OCI-LY1 (cell line): ENCODE measurements at regions not wholly inside any gene's neighbourhood (a gene's known extent, or its start where the extent isn't known, plus 50 kb on each side); places are given as distances from the start of the nearest gene placed in this dataset.

Source experiments
- H2AFZ ChIP-seq: fragments of 200-600 bp; sonication (generic), shearing (Covaris generic); 2 replicates; pipeline ENCODE4 v1.6.0; 2014; ENCODE audit warnings: antibody characterized with exemption, mild to moderate bottlenecking, low read length
- H3F3A ChIP-seq: fragments of 200-600 bp; sonication (generic), shearing (Covaris generic); 2 replicates; pipeline ENCODE4 v1.6.0; 2014; ENCODE audit warnings: mild to moderate bottlenecking, antibody characterized with exemption, low read length, moderate library complexity; ENCODE audit not compliant: insufficient read depth
- H3K27ac ChIP-seq: fragments of 200-600 bp; sonication (generic); 2 replicates; pipeline ENCODE4 v1.5.1; 2014; ENCODE audit warnings: low read length, mixed run types, mild to moderate bottlenecking, low read depth; ENCODE audit not compliant: poor library complexity, severe bottlenecking
- H3K27me3 ChIP-seq: fragments of 200-600 bp; sonication (generic); 2 replicates; pipeline ENCODE4 v1.6.0; 2014; ENCODE audit warnings: antibody characterized with exemption, mild to moderate bottlenecking, low read length, moderate library complexity; ENCODE audit not compliant: insufficient read depth
- H3K36me3 ChIP-seq: fragments of 200-600 bp; sonication (generic); 2 replicates; pipeline ENCODE4 v1.6.1; 2014; ENCODE audit warnings: mild to moderate bottlenecking, antibody characterized with exemption, low read length, moderate library complexity, mixed read lengths; ENCODE audit not compliant: insufficient read depth
- H3K4me1 ChIP-seq: fragments of 200-600 bp; sonication (generic); 2 replicates; pipeline ENCODE4 v1.5.1; 2014; ENCODE audit warnings: mild to moderate bottlenecking, low read length, moderate library complexity; ENCODE audit not compliant: insufficient read depth, severe bottlenecking
- H3K4me2 ChIP-seq: fragments of 200-600 bp; sonication (generic), shearing (Covaris generic); 2 replicates; pipeline ENCODE4 v1.6.1; 2014; ENCODE audit warnings: low read length
- H3K4me3 ChIP-seq: fragments of 200-600 bp; sonication (generic); 2 replicates; pipeline ENCODE4 v1.5.1; 2014; ENCODE audit warnings: low read length, low read depth, mild to moderate bottlenecking, mixed read lengths; ENCODE audit not compliant: poor library complexity, severe bottlenecking
- H3K79me2 ChIP-seq: fragments of 200-600 bp; shearing (Covaris generic); 2 replicates; pipeline ENCODE4 v1.6.1; 2016; ENCODE audit warnings: mixed run types, low read length, mixed read lengths; ENCODE audit not compliant: insufficient read depth
- H3K9ac ChIP-seq: fragments of 200-600 bp; sonication (generic), shearing (Covaris generic); 2 replicates; pipeline ENCODE4 v1.6.1; 2014; ENCODE audit warnings: mild to moderate bottlenecking, low read length, mixed read lengths
- H3K9me2 ChIP-seq: fragments of 200-600 bp; sonication (generic), shearing (Covaris generic); 2 replicates; pipeline ENCODE4 v1.6.1; 2014; ENCODE audit warnings: low read depth, mild to moderate bottlenecking, low read length, mixed read lengths
- H3K9me3 ChIP-seq: fragments of 200-600 bp; shearing (Covaris generic); 2 replicates; pipeline ENCODE4 v1.6.1; 2014; ENCODE audit warnings: low read length, mixed read lengths
- H4K20me1 ChIP-seq: fragments of 200-600 bp; sonication (generic), shearing (Covaris generic); 2 replicates; pipeline ENCODE4 v1.6.0; 2016; ENCODE audit warnings: mild to moderate bottlenecking, low read length; ENCODE audit not compliant: insufficient read depth
- EZH2 ChIP-seq: fragments of 200-600 bp; sonication (generic), shearing (Covaris generic); IDR thresholded peaks from 2 replicates; pipeline ENCODE4 v1.8.0; 2017; ENCODE audit warnings: borderline replicate concordance, mixed run types, mild to moderate bottlenecking, antibody characterized with exemption, low read length, moderate library complexity, mixed read lengths
- TF ChIP-seq, protein P1 (sequence below): fragments of 200-600 bp; sonication (generic), shearing (Covaris generic); IDR thresholded peaks from 2 replicates; pipeline ENCODE4 v1.5.1; 2017; ENCODE audit warnings: mild to moderate bottlenecking, antibody characterized with exemption, low read length, moderate library complexity, mixed read lengths

- no peaks in the 10 kb centered on the region for H3K9me3 ChIP-seq
- H3K27ac ChIP-seq, result peak overlapping the region; percentile 75
- no peak overlapping the region for H3K4me2 ChIP-seq
- no peaks in the 10 kb centered on the region for H3K36me3 ChIP-seq
- TF ChIP-seq EZH2, result no peak
- TF ChIP-seq, protein P1, sequence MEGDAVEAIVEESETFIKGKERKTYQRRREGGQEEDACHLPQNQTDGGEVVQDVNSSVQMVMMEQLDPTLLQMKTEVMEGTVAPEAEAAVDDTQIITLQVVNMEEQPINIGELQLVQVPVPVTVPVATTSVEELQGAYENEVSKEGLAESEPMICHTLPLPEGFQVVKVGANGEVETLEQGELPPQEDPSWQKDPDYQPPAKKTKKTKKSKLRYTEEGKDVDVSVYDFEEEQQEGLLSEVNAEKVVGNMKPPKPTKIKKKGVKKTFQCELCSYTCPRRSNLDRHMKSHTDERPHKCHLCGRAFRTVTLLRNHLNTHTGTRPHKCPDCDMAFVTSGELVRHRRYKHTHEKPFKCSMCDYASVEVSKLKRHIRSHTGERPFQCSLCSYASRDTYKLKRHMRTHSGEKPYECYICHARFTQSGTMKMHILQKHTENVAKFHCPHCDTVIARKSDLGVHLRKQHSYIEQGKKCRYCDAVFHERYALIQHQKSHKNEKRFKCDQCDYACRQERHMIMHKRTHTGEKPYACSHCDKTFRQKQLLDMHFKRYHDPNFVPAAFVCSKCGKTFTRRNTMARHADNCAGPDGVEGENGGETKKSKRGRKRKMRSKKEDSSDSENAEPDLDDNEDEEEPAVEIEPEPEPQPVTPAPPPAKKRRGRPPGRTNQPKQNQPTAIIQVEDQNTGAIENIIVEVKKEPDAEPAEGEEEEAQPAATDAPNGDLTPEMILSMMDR, result no peak
- no peak overlapping the region for H2AFZ ChIP-seq
- no peaks in the 10 kb centered on the region for H3F3A ChIP-seq
- H3K9me2 ChIP-seq, result no peaks in the 10 kb centered on the region
- H3K4me1 ChIP-seq, result peaks cover 63% of the 10 kb centered on the region
- no peaks in the 10 kb centered on the region for H4K20me1 ChIP-seq
- H3K79me2 ChIP-seq, result no peaks in the 10 kb centered on the region
- H3K27me3 ChIP-seq, result no peaks in the 10 kb centered on the region
- H3K4me3 ChIP-seq, result no peak overlapping the region
- H3K9ac ChIP-seq, result no peak overlapping the region
These were observed 387.1 kb upstream of the IZUMO3 start for GRCh38 chr9:24932785-24933184.

- Histone ChIP-seq H3K4me2 (no peak overlapping the region), H3K4me1 (peaks cover 56% of the 10 kb centered on the region), H3K4me3 (no peak overlapping the region), H3F3A (no peaks in the 10 kb centered on the region), H3K27ac (peak overlapping the region; percentile 75), H3K9ac (peak overlapping the region; percentile 20; the same call in 1 of the 2 replicates), H3K9me3 (no peaks in the 10 kb centered on the region), H3K36me3 (no peaks in the 10 kb centered on the region), H3K27me3 (no peaks in the 10 kb centered on the region), H3K79me2 (no peaks in the 10 kb centered on the region), H4K20me1 (no peaks in the 10 kb centered on the region), H3K9me2 (no peaks in the 10 kb centered on the region), H2AFZ (no peak overlapping the region)
- TF ChIP-seq EZH2, result no peak
- TF ChIP-seq, protein P1, result no peak
These were observed 386.2 kb upstream of the IZUMO3 start for GRCh38 chr9:24931894-24932293.

GRCh38 chr9:24912767-24913166 lies 367.1 kb upstream of the IZUMO3 start:
- no peak overlapping the region for H3K9ac ChIP-seq
- H4K20me1 ChIP-seq, result no peaks in the 10 kb centered on the region
- no peaks in the 10 kb centered on the region for H3K9me2 ChIP-seq
- 0 out of 2 replicates have a peak overlapping the region, but pooled peaks have one; percentile 14 for H2AFZ ChIP-seq
- no peak overlapping the region for H3K4me2 ChIP-seq
- H3K79me2 ChIP-seq, result no peaks in the 10 kb centered on the region
- H3K4me1 ChIP-seq, result no peaks in the 10 kb centered on the region
- no peaks in the 10 kb centered on the region for H3F3A ChIP-seq
- no peaks in the 10 kb centered on the region for H3K27me3 ChIP-seq
- no peaks in the 10 kb centered on the region for H3K36me3 ChIP-seq
- no peaks in the 10 kb centered on the region; the same call in 1 of the 2 replicates for H3K9me3 ChIP-seq
- TF ChIP-seq, protein P1, result no peak
- TF ChIP-seq EZH2, result no peak
- no peak overlapping the region for H3K27ac ChIP-seq
- no peak overlapping the region for H3K4me3 ChIP-seq
